ENCODE measurements at regions not wholly inside any gene's neighbourhood (a gene's known extent, or its start where the extent isn't known, plus 50 kb on each side); places are given as distances from the start of the nearest gene placed in this dataset.

DNA sequence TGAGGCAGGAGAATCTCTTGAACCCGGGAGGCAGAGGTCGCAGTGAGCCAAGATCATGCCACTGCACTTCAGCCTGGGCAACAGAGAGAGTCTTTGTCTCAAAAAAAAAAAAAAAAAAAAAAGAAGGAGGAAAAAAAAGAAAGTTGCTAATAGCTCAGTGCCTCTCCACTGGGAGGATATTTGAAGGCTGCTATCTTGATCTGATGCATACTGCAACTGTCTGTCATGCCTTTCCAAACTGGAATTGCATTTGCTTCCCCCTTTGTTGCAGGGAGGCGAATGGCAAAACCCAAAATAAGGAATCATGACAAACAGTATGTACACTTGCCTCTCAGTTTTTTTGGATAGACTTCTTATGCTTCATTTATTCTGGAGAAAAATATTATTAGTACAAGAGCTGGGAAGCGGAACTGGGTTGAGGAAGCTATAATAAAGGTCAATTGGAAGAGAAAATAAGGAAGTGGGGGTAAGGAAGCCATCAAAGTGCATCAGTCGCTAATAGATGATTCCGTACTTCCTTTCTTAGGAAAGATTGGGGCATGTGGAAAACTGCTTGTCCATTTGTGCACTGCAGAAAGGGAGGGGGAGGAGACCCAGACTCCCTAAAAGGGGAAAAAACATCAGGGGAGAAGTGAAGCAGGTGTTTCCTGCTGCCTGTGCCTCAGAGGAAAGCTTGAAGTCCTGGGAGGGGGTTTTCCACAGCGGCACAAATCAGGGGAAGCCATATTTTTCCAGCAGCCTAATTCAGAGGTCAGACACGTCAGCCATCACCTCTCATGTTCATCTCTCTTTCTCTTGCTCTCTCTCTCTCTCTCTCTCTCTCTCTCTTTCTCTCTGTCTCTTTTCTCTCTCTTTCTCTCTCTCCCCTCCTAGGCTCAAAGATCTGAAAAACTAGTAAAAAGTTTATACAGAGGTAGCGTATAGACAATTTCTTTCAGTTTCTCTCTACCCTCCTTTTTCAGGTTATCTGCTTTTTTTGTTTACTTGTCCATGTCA lies 301.4 kb upstream of the TNP1 start:
- no peak for DNase-seq (ENCODE audit: low read depth)

DNA sequence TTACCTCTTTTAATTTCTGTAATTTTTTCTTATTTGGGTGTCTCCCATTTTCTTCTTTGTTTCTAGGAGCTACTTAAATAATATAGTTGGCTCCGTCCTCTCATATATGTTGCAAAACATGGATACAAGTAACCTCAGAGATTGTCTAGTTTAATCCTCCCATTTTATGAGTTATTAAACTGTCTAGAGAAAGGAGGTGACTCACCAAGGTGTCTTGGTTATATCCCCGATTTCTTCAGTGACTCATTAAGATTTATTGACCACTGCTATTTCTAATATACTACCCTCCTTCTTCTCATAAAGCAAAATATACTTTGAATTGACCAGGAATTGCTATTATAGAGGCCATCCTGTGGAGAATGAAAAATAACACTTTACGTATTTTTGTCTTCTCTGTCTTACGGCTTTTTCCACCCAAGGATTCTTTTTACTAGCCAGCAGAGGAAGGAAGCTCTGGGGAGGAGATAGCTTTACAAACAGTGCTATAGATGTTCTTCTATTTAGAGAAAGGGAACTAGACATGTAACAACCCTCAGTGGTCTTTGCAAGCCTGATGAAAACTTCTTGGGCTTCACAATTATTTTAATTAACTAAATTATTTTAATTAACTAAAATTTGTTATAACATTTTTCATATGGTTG lies 300.4 kb upstream of the TNP1 start:
- no peak for DNase-seq (ENCODE audit: low read depth)

DNA sequence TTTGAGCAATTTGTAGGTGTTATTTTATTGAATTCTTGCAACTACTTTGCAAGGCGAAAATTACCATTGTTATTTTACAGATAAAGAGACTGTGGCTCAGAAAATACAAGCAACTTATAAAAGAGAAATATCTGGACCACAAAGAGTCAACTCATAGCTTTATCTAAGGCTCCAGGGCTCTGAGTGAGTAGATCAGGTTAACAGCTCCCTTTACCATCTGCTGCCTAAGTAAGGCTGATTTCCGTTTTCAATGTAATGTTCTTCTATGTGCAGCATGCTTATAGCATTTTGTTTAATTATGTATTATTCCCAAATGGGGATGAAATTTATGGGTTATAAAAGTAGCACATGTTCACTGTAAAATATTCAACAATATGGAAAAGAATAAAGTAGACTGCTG lies 299.1 kb upstream of the TNP1 start:
- DNase-seq (ENCODE audit: low read depth), result no peak

DNA sequence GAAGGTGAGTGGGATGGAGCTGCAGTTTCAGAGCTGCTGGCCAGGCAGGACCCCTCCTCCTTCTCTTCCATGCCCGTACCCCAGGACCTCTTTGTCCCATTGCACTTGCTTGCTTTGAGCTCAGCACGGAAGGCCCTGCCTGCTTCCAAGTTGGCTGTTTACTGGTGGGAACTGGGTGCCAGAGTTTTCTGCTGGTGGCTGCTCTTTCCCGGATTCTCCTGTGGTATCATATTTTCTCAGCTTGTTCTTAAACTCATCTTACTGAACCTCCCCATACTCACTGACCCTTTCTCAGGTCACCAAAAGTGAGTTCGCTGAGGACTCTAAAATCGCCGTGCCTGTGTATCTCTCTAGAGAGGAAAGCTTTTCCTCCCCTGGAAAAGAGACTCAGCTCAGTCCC lies 297.7 kb upstream of the TNP1 start:
- no peak for DNase-seq (ENCODE audit: low read depth)

DNA sequence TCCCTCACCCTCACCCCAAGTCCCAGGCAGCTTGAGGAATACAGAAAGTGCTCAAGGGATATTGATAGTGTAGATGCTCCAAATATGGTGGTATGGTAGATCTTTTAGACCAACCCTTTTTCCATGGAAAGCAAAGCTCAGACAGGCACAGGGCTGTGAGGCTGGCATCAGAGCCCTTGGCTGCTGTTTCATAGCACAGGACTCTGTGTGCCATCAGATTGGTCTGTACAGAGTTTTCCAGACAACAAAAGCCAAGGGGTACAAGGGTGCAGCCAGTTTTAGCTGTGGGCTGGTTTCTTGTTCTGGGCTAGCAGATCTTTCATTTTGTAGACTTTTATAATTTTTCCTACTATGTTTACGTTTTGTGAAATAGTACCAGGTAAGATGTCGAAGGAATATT lies 296.9 kb upstream of the TNP1 start:
- no peak for DNase-seq (ENCODE audit: low read depth)

DNA sequence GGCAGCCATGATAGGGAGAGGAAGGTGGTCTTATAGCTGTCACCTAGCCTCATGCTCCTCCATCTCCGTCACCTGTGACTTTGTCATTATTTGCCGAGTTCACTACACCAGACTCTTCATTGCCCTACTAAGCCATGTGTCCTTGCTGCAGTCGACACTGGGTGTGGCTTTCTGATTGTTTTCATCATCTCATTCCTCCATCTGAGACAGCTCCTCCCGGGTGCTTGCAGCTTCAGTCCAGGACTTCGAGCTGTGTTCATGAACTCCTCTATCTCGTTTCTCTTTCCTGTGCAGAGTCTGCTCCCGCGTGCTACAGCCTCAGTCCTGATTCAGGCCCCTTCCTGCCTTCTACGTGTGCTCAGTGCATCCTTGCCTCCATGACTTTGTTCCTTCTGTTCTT lies 295.1 kb upstream of the TNP1 start:
- no peak for DNase-seq (ENCODE audit: low read depth)

DNA sequence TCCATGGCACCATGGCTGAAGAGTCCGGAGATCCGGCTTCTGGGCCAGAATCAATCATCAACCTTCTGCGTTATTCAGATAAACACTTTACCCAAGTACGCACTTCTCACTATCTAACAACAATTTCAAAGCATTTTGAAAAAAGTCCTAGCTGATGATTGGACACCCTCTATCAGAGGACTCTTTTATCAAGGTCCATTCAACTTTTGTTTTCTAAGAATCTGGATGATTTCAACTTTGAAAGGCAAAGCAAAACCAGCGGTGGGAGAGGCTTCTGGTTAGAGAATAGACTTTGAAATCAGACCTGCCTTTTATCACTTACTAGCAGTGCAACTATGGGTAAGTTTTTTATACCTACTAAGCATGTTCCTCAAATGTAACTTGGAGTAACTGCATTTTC lies 293.6 kb upstream of the TNP1 start:
- no peak for DNase-seq (ENCODE audit: low read depth)

DNA sequence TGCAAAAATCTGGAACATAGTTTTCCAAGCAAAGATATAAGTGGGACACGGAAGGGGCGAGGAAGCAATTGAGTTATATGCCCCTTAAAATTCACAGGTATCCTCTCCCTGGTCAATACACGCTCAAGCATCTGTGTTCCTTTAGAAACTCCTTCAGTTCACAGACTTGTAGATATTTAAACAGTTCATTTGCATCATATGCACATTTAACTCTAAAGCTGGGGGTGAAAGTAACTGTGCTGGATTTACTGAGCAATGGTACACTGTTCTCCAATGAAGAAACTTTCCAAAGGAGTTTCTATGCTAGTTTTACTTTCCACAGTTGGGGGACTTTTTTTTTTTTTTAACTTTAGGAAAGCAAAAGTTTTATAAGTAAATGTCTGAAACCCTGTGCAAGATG lies 293.0 kb upstream of the TNP1 start:
- no peak for DNase-seq (ENCODE audit: low read depth)

DNA sequence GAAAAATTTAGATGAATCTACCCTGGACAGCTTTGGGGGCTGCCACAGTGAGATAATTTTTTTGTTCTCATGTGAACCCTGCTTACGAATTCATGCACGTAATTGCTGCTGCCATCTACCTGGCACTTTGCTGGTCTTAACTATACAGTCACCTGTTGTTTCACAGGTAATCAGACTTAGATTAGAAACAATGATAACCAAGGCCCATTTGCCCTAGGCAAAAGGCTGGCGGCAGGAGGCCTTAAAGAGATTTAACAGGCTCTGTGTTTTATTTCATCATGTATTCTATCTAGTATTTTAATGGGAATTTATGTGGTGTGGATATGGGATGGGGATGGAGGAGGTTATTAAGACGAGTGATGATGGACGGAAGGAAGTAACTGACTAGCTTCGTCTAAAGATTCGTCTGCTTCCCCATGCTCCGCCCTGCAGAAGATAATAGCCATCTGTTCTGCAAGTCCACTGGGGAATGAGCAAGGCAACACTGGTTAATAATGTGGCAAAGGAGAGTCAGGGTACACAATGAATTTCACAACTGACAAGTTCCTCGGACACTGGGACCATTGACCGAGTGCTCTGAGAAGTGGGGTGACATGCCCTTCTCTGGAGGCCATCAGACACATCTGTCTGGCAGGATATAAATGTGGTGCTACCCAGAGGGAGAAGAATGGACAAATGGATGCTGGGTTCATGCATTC lies 291.8 kb upstream of the TNP1 start:
- DNase-seq (ENCODE audit: low read depth), result no peak

DNA sequence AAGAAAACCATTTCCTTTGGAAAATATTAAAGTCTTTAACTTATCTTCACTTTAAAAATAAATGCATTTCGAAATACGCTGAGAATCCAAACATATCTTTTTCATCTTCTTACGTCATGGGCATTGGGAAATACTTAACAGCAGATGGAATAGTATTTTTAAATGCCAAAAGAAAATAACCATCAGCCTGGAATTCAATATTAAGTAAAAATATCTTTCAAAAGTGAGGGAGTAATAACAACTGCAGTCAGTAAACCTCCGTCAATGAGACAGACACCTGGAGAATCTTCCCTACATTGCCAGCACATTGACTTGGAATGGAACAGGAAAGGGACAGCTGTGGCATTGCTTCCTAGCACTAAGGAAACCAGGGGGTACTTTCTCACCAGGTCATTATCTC lies 290.4 kb upstream of the TNP1 start:
- DNase-seq (ENCODE audit: low read depth), result no peak

DNA sequence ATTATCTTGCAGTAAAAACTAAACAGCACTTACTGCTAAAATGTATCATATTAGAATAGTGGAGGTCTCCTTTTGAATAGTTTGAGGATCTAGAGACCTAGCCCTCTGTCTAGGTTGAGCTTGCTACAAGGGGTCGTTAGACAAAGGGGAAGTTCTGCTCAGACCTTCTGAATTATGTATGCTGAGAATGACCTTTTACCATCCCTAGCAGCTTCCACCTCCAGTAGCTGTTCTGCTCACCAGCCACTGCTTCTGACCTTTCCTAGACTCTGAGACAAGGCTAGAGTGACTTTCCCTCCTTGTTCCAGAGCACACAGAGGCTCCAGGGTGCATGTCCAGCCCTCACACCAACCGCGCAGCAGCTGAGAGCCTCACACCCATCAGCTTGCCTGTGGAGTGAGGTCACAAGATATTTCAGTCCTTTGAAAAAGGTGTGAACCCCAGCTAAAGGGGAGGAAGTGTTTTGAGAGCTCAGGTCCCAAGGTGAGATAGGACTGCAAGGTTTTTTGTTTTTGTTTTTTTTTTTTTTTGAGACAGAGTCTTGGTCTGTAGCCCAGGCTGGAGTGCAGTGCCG lies 289.3 kb upstream of the TNP1 start:
- no peak for DNase-seq (ENCODE audit: low read depth)

DNA sequence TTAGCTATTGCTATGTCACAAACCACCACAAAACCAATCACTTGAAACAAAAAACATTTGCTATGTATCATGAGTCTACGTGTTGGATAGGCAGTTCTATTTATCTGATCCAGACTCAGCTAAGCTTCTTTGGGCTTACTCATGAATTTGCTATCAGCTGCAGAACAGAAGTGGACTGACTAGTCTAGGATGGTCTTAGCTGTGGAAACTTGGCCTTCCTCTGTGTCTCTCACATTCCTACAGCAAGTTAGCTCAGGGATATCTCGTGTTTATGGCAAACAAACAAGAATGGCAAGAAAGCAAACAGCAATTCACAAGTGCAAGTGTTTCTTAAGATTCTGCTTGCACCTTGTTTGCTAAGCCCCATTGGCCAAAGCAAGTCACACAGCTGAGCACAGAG lies 288.0 kb upstream of the TNP1 start:
- DNase-seq (ENCODE audit: low read depth), result no peak

DNA sequence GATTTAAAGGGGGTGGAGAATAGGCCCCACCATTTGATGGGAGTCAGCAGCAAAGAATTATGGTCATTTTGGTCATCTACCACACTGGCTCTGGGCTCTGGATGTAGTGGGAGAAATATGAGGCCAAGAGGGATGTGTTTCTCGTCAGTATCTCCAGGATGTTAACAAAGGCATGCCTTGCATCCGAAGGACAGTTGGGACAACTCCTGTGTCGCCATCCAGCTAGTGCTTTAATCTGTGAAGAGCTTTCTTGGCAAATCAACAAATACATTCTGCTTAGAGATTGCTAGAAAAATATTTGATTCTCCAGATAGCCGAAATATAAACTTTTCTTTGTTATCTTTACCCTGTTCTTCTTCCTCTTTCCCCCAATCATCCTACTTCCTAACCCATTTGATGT lies 287.1 kb upstream of the TNP1 start:
- no peak for DNase-seq (ENCODE audit: low read depth)

DNA sequence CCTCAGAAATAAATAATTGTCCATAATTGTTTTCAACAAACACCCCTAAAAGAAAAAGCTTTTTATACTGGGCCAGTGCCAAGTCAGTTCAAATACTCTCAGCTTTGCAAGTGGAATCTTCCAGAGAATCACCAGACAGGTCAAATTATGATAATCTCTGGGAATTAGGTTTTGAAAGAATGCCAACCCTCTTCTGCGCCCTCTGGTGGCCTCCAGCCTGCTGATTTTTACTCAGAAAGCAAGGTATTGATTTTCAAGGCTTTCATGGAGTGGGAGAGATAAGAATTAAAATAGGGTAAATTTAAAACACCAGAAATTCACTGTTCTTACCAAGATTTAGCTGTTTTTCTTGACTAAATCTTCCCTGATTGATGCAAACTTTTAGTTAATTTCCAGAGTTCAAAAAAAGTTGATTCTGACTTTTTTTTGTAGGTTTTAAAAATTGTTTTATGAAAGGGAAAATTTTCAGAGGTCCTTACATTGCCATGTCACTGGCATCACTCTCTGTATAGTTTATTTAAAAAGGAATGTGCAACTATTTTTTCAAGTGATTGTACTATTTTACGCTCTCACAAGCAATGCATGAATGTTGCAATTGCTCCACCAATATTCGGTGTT lies 282.9 kb upstream of the TNP1 start:
- DNase-seq (ENCODE audit: low read depth), result no peak

DNA sequence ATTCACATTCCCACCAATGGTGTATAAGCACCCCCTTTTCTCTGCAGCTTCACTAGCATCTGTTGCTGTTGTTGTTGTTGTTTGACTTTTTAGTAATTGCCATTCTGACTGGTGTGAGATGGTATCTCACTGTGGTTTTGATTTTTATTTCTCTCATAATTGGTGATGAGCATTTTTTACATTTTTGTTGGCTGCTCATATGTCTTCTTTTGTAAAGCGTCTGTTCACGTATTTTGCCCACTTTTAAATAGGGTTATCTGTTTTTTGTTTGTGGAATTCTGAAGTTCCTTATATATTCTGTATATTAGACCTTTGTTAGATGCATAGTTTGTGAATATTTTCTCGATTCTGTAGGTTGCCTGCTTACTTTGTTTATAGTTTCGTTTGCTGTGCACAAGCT lies 278.4 kb upstream of the TNP1 start:
- DNase-seq (ENCODE audit: low read depth), result no peak

DNA sequence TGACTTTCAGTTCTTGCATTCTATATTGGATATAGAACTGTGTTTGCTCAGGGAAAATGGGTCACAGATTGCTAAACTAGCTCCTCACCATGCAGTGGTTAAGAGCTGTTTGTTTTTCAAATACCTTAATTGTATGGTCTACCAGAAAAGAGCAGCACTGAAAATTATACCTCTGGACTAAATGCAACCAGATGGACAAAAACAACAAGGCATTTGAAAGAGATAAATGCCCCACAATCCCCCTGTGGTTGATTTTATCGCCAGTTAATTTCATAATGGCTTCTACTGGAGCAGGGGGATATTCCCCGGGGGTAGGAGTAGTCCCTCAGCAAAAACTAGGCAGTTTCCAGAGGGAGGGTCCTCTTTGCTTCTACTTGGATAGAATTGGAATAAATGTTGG lies 267.9 kb upstream of the TNP1 start:
- DNase-seq (ENCODE audit: low read depth), result no peak

DNA sequence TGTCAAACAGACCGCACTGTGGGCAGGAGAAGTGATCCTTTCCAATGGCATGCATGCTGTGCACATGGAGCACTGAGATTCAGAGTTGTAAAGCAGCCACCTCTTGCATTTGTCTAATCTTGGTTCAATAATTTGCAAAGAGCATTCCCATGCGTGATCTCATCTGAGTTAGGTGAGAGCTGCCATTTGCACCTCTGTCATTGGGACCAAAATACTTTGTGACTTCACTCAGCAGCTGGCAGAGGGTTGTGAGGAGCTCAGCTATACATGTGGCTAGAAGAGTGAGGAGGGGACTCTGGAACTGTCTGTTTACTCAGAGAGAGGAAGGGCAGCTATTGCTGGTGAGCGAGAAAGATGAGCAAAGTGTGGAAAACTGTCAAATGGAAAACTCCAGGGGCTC lies 265.1 kb upstream of the TNP1 start:
- DNase-seq (ENCODE audit: low read depth), result no peak

DNA sequence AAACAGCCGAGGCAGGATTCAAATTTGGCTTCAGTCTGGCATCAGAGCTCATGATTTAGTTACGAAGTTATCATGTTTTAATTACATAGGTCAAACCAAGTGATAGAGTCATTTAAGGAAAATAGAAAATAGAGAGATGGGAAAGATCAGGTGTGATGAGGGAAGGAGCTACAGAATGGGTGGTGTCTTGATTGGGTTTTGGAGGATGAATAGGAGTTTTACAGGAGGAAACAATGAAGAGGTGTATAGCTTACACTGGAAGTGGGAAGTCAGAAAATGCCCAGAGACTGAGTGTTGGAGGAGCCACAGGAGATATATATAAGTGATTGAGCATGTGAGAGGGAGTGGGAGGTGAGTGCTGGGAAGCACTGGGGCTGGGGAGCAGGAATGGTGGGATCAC lies 264.2 kb upstream of the TNP1 start:
- no peak for DNase-seq (ENCODE audit: low read depth)

DNA sequence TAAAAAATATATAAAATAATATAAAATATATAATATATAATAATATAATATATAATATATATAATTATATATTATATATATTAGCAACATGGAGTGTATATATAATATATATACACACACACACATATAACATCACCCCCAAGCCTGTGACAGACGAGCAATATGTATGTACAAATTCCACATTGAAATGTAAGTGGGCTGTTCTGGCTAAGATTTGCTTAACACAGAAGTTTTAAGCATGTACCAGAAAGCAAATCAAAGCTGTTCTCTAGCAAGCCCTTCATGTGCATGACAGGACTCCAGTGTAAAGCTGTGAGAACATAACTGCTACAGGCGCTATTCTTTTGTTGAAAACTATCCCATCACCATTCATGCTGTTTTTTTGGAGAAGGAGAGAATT lies 261.7 kb upstream of the TNP1 start:
- no peak for DNase-seq (ENCODE audit: low read depth)

DNA sequence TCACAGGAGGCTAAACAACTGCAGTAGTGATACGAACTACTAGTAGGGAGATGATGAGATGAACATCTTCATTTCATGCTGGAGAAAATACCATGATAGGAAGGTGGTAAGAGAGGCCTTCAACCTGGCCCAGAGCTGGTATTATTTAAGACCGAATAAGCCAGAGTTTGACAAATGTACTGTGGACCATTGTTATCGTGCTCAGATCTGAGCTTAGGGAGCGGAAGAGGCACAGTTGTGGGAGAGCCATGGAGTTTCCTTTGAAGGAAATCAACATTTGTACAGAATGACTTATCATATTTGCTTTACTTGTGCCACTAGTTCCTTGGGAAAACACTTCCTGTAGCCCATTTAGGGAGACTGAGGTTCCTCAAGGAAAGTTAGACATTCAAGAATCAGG lies 260.6 kb upstream of the TNP1 start:
- DNase-seq (ENCODE audit: low read depth), result no peak

DNA sequence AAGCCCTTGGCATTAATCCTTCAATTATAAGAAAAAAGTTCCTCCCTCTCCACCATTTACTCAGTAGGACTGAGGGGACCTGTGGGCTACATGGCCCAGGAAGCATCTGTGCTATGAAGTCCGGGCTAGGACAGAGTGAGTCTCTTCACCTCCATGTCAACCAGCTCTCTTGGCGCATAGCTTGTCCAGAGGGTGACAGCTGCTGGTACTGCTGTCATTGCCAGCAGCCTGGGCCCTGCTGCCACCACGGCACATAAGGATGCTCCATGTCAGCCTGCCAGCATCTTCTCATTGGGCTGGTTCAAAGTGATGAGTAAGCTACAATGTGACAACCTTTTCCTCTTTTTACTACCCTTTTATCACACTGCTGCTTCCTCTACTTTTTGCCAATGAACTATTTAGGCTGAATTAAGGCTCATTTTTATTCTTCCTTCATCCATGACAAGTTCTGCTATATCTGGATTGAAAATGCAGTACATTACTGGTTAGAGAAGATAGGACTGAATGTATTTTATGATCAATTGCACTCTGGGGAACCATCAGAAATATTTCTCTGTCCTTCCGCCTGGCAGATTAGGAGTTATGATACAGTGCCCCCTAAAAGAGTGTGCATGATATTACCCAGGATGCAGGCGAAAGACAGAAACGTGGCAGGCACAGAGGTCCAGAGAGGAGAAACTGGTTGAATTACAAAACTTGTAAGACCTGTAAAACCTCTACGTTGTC lies 258.9 kb upstream of the TNP1 start:
- no peak for DNase-seq (ENCODE audit: low read depth)

DNA sequence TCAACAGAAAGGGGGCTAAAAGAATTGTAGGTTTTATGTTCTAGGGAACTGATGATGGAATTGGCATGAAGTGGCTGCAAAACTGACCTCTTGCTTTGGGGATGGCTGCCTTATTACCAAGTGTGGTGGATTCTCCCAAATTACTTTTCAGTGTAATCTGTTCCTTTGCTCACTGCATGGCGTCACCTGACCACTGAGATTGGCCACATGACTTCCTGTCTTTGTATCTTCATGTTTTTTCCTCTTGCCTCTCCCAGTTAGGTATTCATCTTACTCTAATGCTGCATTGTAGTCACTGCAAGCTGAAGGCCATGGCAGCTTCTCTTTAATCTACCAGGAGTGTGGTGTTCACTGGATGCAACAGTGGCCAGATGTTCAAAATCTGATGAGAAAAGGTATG lies 257.7 kb upstream of the TNP1 start:
- no peak for DNase-seq (ENCODE audit: low read depth)
